ENCODE measurements at regions not wholly inside any gene's neighbourhood (a gene's known extent, or its start where the extent isn't known, plus 50 kb on each side); places are given as distances from the start of the nearest gene placed in this dataset.
"Not testable (repeated sequence)": the region's sequence is repeated elsewhere in the genome, so short reads cannot be mapped to it uniquely, and the experiment has no call there.

GRCh38 chr16:52050418-52050817 is 496.5 kb downstream of the TOX3 start:
- DNase-seq, result peak; percentile 4

GRCh38 chr16:52035436-52035835 is 511.5 kb downstream of the TOX3 start:
- no peak for DNase-seq

- DNase-seq, result no peak
Measured at GRCh38 chr16:52034830-52035229, 512.1 kb downstream of the TOX3 start.

GRCh38 chr16:52033992-52034391 is 513.0 kb downstream of the TOX3 start:
- DNase-seq, result no peak

GRCh38 chr16:52022980-52023379 is 524.0 kb downstream of the TOX3 start:
- DNase-seq, result no peak

GRCh38 chr16:52022177-52022576 is 524.8 kb downstream of the TOX3 start:
- DNase-seq, result no peak

GRCh38 chr16:52016387-52016786 is 530.6 kb downstream of the TOX3 start:
- no peak for DNase-seq

- no peak for DNase-seq
Measured at GRCh38 chr16:52005551-52005950, 541.4 kb downstream of the TOX3 start.

- no peak for DNase-seq
Measured at GRCh38 chr16:52004343-52004742, 542.6 kb downstream of the TOX3 start.

GRCh38 chr16:52002026-52002425 is 544.9 kb downstream of the TOX3 start:
- no peak for DNase-seq

GRCh38 chr16:51996516-51996915 is 550.4 kb downstream of the TOX3 start:
- DNase-seq, result no peak

GRCh38 chr16:51994597-51994996 is 552.3 kb downstream of the TOX3 start:
- peak; percentile 78 for DNase-seq

GRCh38 chr16:51989637-51990230 is 557.2 kb downstream of the TOX3 start:
- DNase-seq, result no peak

GRCh38 chr16:51988977-51989376 is 558.0 kb downstream of the TOX3 start:
- DNase-seq, result no peak

- DNase-seq, result no peak
Measured at GRCh38 chr16:51987519-51987918, 559.4 kb downstream of the TOX3 start.

GRCh38 chr16:51986717-51987116 is 560.2 kb downstream of the TOX3 start:
- DNase-seq, result no peak

GRCh38 chr16:51986301-51986700 is 560.6 kb downstream of the TOX3 start:
- DNase-seq, result no peak

- DNase-seq, result no peak
Measured at GRCh38 chr16:51985126-51985525, 561.8 kb downstream of the TOX3 start.

- DNase-seq, result no peak
Measured at GRCh38 chr16:51984395-51984794, 562.5 kb downstream of the TOX3 start.

- DNase-seq, result peak; percentile 76
Measured at GRCh38 chr16:51982715-51983680, 563.9 kb downstream of the TOX3 start.

- DNase-seq, result no peak
Measured at GRCh38 chr16:51981725-51982124, 565.2 kb downstream of the TOX3 start.

- not testable (repeated sequence) for DNase-seq
Measured at GRCh38 chr16:51977506-51977905, 569.4 kb downstream of the TOX3 start.

- peak; percentile 32 for DNase-seq
Measured at GRCh38 chr16:51971184-51971583, 575.8 kb downstream of the TOX3 start.

GRCh38 chr16:51968749-51969148 is 578.2 kb downstream of the TOX3 start:
- DNase-seq, result no peak
